ENCODE measurements at regions not wholly inside any gene's neighbourhood (a gene's known extent, or its start where the extent isn't known, plus 50 kb on each side); places are given as distances from the start of the nearest gene placed in this dataset.
A peak's percentile ranks its signal among the peaks of the same experiment; 100 is the strongest.
"Not testable (repeated sequence)": the region's sequence is repeated elsewhere in the genome, so short reads cannot be mapped to it uniquely, and the experiment has no call there.

- no peak for DNase-seq (ENCODE audit: low read depth in 2 of 2)
- no peak for TF ChIP-seq CTCF (IDR thresholded peaks at IDR 0.05; ENCODE audit: low read depth, low read length)
- H3K4me3 ChIP-seq (replicated peaks in 1 of 2; ENCODE audit: low read depth in 2 of 2, low read length in 2 of 2) = no peak overlapping the region
Observed at GRCh38 chr4:167854881-167855280, 237.5 kb upstream of the ANXA10 start.

- not testable (repeated sequence) for H3K4me3 ChIP-seq (replicated peaks in 1 of 2; ENCODE audit: low read depth in 2 of 2, low read length in 2 of 2); DNase-seq (ENCODE audit: low read depth in 2 of 2)
Observed at GRCh38 chr4:167858127-167858526, 234.2 kb upstream of the ANXA10 start.

- TF ChIP-seq CTCF (IDR thresholded peaks at IDR 0.05; ENCODE audit: low read depth, low read length) = no peak
- no peak overlapping the region for H3K4me3 ChIP-seq (replicated peaks in 1 of 2; ENCODE audit: low read depth in 2 of 2, low read length in 2 of 2)
- DNase-seq (ENCODE audit: low read depth in 2 of 2) = no peak
Observed at GRCh38 chr4:167867191-167867590, 225.1 kb upstream of the ANXA10 start.

GRCh38 chr4:167868163-167868562, 224.2 kb upstream of the ANXA10 start:
- H3K4me3 ChIP-seq (replicated peaks in 1 of 2; ENCODE audit: low read depth in 2 of 2, low read length in 2 of 2) = no peak overlapping the region
- peak; percentile 24 to 51 for DNase-seq (ENCODE audit: low read depth in 2 of 2)
- TF ChIP-seq CTCF (IDR thresholded peaks at IDR 0.05; ENCODE audit: low read depth, low read length) = no peak

GRCh38 chr4:167873496-167873895, 218.8 kb upstream of the ANXA10 start:
- TF ChIP-seq CTCF (IDR thresholded peaks at IDR 0.05; ENCODE audit: low read depth, low read length) = no peak
- DNase-seq (ENCODE audit: low read depth in 2 of 2) = peak; percentile 20 to 28
- H3K4me3 ChIP-seq (replicated peaks in 1 of 2; ENCODE audit: low read depth in 2 of 2, low read length in 2 of 2) = no peak overlapping the region

GRCh38 chr4:167876091-167876490, 216.2 kb upstream of the ANXA10 start:
- H3K4me3 ChIP-seq (replicated peaks in 1 of 2; ENCODE audit: low read depth in 2 of 2, low read length in 2 of 2); DNase-seq (ENCODE audit: low read depth in 2 of 2): not testable (repeated sequence)

- not testable (repeated sequence) for DNase-seq (ENCODE audit: low read depth in 2 of 2); H3K4me3 ChIP-seq (replicated peaks in 1 of 2; ENCODE audit: low read depth in 2 of 2, low read length in 2 of 2)
Observed at GRCh38 chr4:167877826-167878225, 214.5 kb upstream of the ANXA10 start.

GRCh38 chr4:167883266-167883665, 209.1 kb upstream of the ANXA10 start:
- no peak for TF ChIP-seq CTCF (IDR thresholded peaks at IDR 0.05; ENCODE audit: low read depth, low read length)
- no peak for DNase-seq (ENCODE audit: low read depth in 2 of 2)
- no peak overlapping the region for H3K4me3 ChIP-seq (replicated peaks in 1 of 2; ENCODE audit: low read depth in 2 of 2, low read length in 2 of 2)

- peak in 1 of 2 donors; percentile 36 for DNase-seq (ENCODE audit: low read depth in 2 of 2)
- no peak for TF ChIP-seq CTCF (IDR thresholded peaks at IDR 0.05; ENCODE audit: low read depth, low read length)
- no peak overlapping the region for H3K4me3 ChIP-seq (replicated peaks in 1 of 2; ENCODE audit: low read depth in 2 of 2, low read length in 2 of 2)
Observed at GRCh38 chr4:167885071-167885470, 207.3 kb upstream of the ANXA10 start.

All from cardiac fibroblast (primary cell).